Gastrocnemius medialis (tissue), 4 donors: ENCODE measurements at regions not wholly inside any gene's neighbourhood (a gene's known extent, or its start where the extent isn't known, plus 50 kb on each side); places are given as distances from the start of the nearest gene placed in this dataset.

ENCODE experiments used
- ATAC-seq, 2 donors: fragments of 150-250 bp; one replicate each; pipeline ENCODE4 v1.9.1; 2016
- DNase-seq, 2 donors: peaks; one replicate each; pipeline ENCODE4 v3.0.0-alpha.2; 2019
- H3K27ac ChIP-seq, 4 donors: fragments of 200-600 bp; sonication (generic); 1 replicate in 1 of 4; 2 replicates in 3 of 4; pipeline ENCODE4 v1.5.1; 2016 to 2018; ENCODE audit warnings: mild to moderate bottlenecking in 2 of 4, moderate library complexity in 1 of 4
- H3K27me3 ChIP-seq, 3 donors: fragments of 200-600 bp; sonication (generic) in 2 of 3; 1 replicate in 1 of 3; 2 replicates in 2 of 3; pipeline versions ENCODE4 v1.5.1 to v1.6.0; 2016 to 2019; ENCODE audit warnings: mild to moderate bottlenecking in 1 of 3, moderate library complexity in 1 of 3
- H3K36me3 ChIP-seq, 2 donors: fragments of 200-600 bp; sonication (generic) in 1 of 2; one replicate each; pipeline ENCODE4 v1.5.1; 2017 to 2018
- H3K4me1 ChIP-seq, 2 donors: fragments of 200-600 bp; sonication (generic) in 1 of 2; one replicate each; pipeline ENCODE4 v1.5.1; 2016 to 2017; ENCODE audit warnings: mild to moderate bottlenecking in 2 of 2
- H3K4me3 ChIP-seq, 4 donors: fragments of 200-600 bp; sonication (generic) in 3 of 4; 1 replicate in 1 of 4; 2 replicates in 3 of 4; pipeline ENCODE4 v1.5.1; 2016 to 2019; ENCODE audit warnings: mild to moderate bottlenecking in 2 of 4
- H3K9me3 ChIP-seq, 3 donors: fragments of 200-600 bp; sonication (generic) in 2 of 3; 1 replicate in 1 of 3; 2 replicates in 2 of 3; pipeline ENCODE4 v1.5.1; 2016 to 2019
- CTCF ChIP-seq, 5 experiments: fragments of 450-650 bp in 3 of 5; fragments of 200-600 bp in 2 of 5; sonication (generic) in 2 of 5; IDR thresholded peaks in 4 of 5; conservative IDR thresholded peaks in 1 of 5; 1 replicate in 4 of 5; 2 replicates in 1 of 5; pipeline ENCODE4 v1.5.1; 2016 to 2019; ENCODE audit warnings: antibody characterized with exemption in 5 of 5, mild to moderate bottlenecking in 3 of 5, moderate library complexity in 3 of 5
- POLR2A ChIP-seq, 2 donors: fragments of 450-650 bp; IDR thresholded peaks; one replicate each; pipeline ENCODE4 v1.6.1; 2017; ENCODE audit warnings: antibody characterized with exemption in 2 of 2, mild to moderate bottlenecking in 2 of 2, moderate library complexity in 2 of 2
- in situ Hi-C, 4 donors: fragments of 200-750 bp; cut with MboI; loops; one replicate each; pipeline versions ENCODE4 v1.15.0 to v1.8.0; 2017; ENCODE audit warnings: low sequenced_read_pairs in 4 of 4
- intact Hi-C: fragments of 100-400 bp; cut with DNase I; formaldehyde crosslinking; loops from one replicate; pipeline ENCODE4 v1.15.1; 2023; ENCODE audit warnings: low total_unique reads

- no peak overlapping the region for H3K4me3 ChIP-seq
- intact Hi-C loops (no loop called here), in situ Hi-C loops (no loop called here)
- TF ChIP-seq CTCF (IDR thresholded peaks at IDR 0.05 in 4 of 5, conservative IDR thresholded peaks at IDR 0.05 in 1 of 5), result no peak
- no peak for TF ChIP-seq POLR2A (IDR thresholded peaks at IDR 0.05)
- no peak overlapping the region for H3K27ac ChIP-seq
- no peaks in the 10 kb centered on the region for H3K9me3 ChIP-seq
- no peaks in the 10 kb centered on the region for H3K36me3 ChIP-seq
- no peak for ATAC-seq
- H3K4me1 ChIP-seq, result no peaks in the 10 kb centered on the region
- H3K27me3 ChIP-seq, result no peaks in the 10 kb centered on the region
- DNase-seq, result no peak
Measured at GRCh38 chr18:2390158-2390557, 181.1 kb downstream of the METTL4 start.

- no peaks in the 10 kb centered on the region for H3K36me3 ChIP-seq
- no peak overlapping the region for H3K27ac ChIP-seq
- TF ChIP-seq CTCF (IDR thresholded peaks at IDR 0.05 in 4 of 5, conservative IDR thresholded peaks at IDR 0.05 in 1 of 5) (no peak), POLR2A (IDR thresholded peaks at IDR 0.05) (no peak)
- no peaks in the 10 kb centered on the region for H3K27me3 ChIP-seq
- H3K4me1 ChIP-seq, result no peaks in the 10 kb centered on the region
- H3K9me3 ChIP-seq, result no peaks in the 10 kb centered on the region
- no peak overlapping the region for H3K4me3 ChIP-seq
- intact Hi-C loops (no loop called here), in situ Hi-C loops (no loop called here)
- DNase-seq (no peak), ATAC-seq (no peak)
Measured at GRCh38 chr18:2391470-2391869, 179.8 kb downstream of the METTL4 start.

GRCh38 chr18:2392446-2392845 is 178.9 kb downstream of the METTL4 start:
- no peaks in the 10 kb centered on the region for H3K27me3 ChIP-seq
- ATAC-seq, result no peak
- no peaks in the 10 kb centered on the region for H3K36me3 ChIP-seq
- H3K9me3 ChIP-seq, result no peaks in the 10 kb centered on the region
- no peaks in the 10 kb centered on the region for H3K4me1 ChIP-seq
- no peak for DNase-seq
- in situ Hi-C loops (no loop called here), intact Hi-C loops (no loop called here)
- TF ChIP-seq POLR2A (IDR thresholded peaks at IDR 0.05) (no peak), CTCF (IDR thresholded peaks at IDR 0.05 in 4 of 5, conservative IDR thresholded peaks at IDR 0.05 in 1 of 5) (no peak)
- H3K4me3 ChIP-seq, result no peak overlapping the region
- no peak overlapping the region for H3K27ac ChIP-seq

GRCh38 chr18:2394684-2395083 is 176.6 kb downstream of the METTL4 start:
- no peak for TF ChIP-seq CTCF (IDR thresholded peaks at IDR 0.05 in 4 of 5, conservative IDR thresholded peaks at IDR 0.05 in 1 of 5)
- no peak for TF ChIP-seq POLR2A (IDR thresholded peaks at IDR 0.05)
- no peaks in the 10 kb centered on the region for H3K27me3 ChIP-seq
- no peaks in the 10 kb centered on the region for H3K4me1 ChIP-seq
- DNase-seq (no peak), ATAC-seq (no peak)
- no peaks in the 10 kb centered on the region for H3K36me3 ChIP-seq
- intact Hi-C loops, result loop anchor here (1.0 kb wide), 1 partner anchor 18 kb away; no protein-coding TSS in a partner anchor
- H3K9me3 ChIP-seq, result no peaks in the 10 kb centered on the region
- no peak overlapping the region for H3K27ac ChIP-seq
- H3K4me3 ChIP-seq, result no peak overlapping the region
- in situ Hi-C loops, result no loop called here

GRCh38 chr18:2395427-2396161 is 175.7 kb downstream of the METTL4 start:
- in situ Hi-C loops (no loop called here), intact Hi-C loops (loop anchor here (1.0 kb wide), 1 partner anchor 19 kb away; no protein-coding TSS in a partner anchor)
- Histone ChIP-seq H3K9me3 (no peaks in the 10 kb centered on the region), H3K27me3 (no peaks in the 10 kb centered on the region), H3K4me1 (no peaks in the 10 kb centered on the region), H3K4me3 (no peak overlapping the region), H3K36me3 (no peaks in the 10 kb centered on the region), H3K27ac (no peak overlapping the region)
- DNase-seq, result no peak
- no peak for TF ChIP-seq POLR2A (IDR thresholded peaks at IDR 0.05)
- TF ChIP-seq CTCF (IDR thresholded peaks at IDR 0.05 in 4 of 5, conservative IDR thresholded peaks at IDR 0.05 in 1 of 5), result no peak
- no peak for ATAC-seq
